ENCODE measurements at regions not wholly inside any gene's neighbourhood (a gene's known extent, or its start where the extent isn't known, plus 50 kb on each side); places are given as distances from the start of the nearest gene placed in this dataset.
"Not testable (repeated sequence)": the region's sequence is repeated elsewhere in the genome, so short reads cannot be mapped to it uniquely, and the experiment has no call there.

- TF ChIP-seq CTCF, EP300, POLR2AphosphoS5, POLR2A (IDR thresholded peaks at IDR 0.05): not testable (repeated sequence)
Measured at GRCh38 chr12:47365443-47366076, 285.8 kb upstream of the AMIGO2 start.

Measured in suprapubic skin (tissue), 4 donors.